HG03097 (cell line): ENCODE measurements at regions not wholly inside any gene's neighbourhood (a gene's known extent, or its start where the extent isn't known, plus 50 kb on each side); places are given as distances from the start of the nearest gene placed in this dataset.
A peak's percentile ranks its signal among the peaks of the same experiment; 100 is the strongest.

Source experiments
- ATAC-seq: cut with Tn5 transposase; IDR thresholded peaks from one replicate; pipeline ENCODE4 v1.9.1; 2021; ENCODE audit not compliant: unreplicated experiment, low FRiP score

GRCh38 chr3:148331081-148331846, 366.4 kb upstream of the AGTR1 start:
- no peak for ATAC-seq

GRCh38 chr3:148332509-148332908, 365.2 kb upstream of the AGTR1 start:
- ATAC-seq, result no peak

- ATAC-seq, result no peak
These were observed 364.6 kb upstream of the AGTR1 start for GRCh38 chr3:148333091-148333490.

- no peak for ATAC-seq
These were observed 362.1 kb upstream of the AGTR1 start for GRCh38 chr3:148335612-148336011.

GRCh38 chr3:148343416-148343815, 354.3 kb upstream of the AGTR1 start:
- ATAC-seq, result no peak

- ATAC-seq, result no peak
These were observed 353.2 kb upstream of the AGTR1 start for GRCh38 chr3:148344521-148344920.

- no peak for ATAC-seq
These were observed 337.7 kb upstream of the AGTR1 start for GRCh38 chr3:148360051-148360450.

GRCh38 chr3:148366743-148367410, 330.8 kb upstream of the AGTR1 start:
- ATAC-seq, result no peak

GRCh38 chr3:148367756-148368155, 329.9 kb upstream of the AGTR1 start:
- no peak for ATAC-seq

- ATAC-seq, result no peak
These were observed 328.3 kb upstream of the AGTR1 start for GRCh38 chr3:148369381-148369780.

- ATAC-seq, result no peak
These were observed 325.4 kb upstream of the AGTR1 start for GRCh38 chr3:148372206-148372875.

GRCh38 chr3:148373961-148374360, 323.7 kb upstream of the AGTR1 start:
- ATAC-seq, result no peak

GRCh38 chr3:148379763-148380382, 317.8 kb upstream of the AGTR1 start:
- ATAC-seq, result peak; percentile 87

- no peak for ATAC-seq
These were observed 316.7 kb upstream of the AGTR1 start for GRCh38 chr3:148381051-148381450.

GRCh38 chr3:148389916-148390315, 307.8 kb upstream of the AGTR1 start:
- ATAC-seq, result no peak

GRCh38 chr3:148395821-148396220, 301.9 kb upstream of the AGTR1 start:
- no peak for ATAC-seq

GRCh38 chr3:148400754-148401153, 296.9 kb upstream of the AGTR1 start:
- ATAC-seq, result no peak

- no peak for ATAC-seq
These were observed 289.0 kb upstream of the AGTR1 start for GRCh38 chr3:148408667-148409066.

GRCh38 chr3:148420242-148420641, 277.5 kb upstream of the AGTR1 start:
- no peak for ATAC-seq

GRCh38 chr3:148428862-148429605, 268.7 kb upstream of the AGTR1 start:
- ATAC-seq, result no peak

- ATAC-seq, result no peak
These were observed 264.0 kb upstream of the AGTR1 start for GRCh38 chr3:148433665-148434064.
